GM06990 (cell line): ENCODE measurements at regions not wholly inside any gene's neighbourhood (a gene's known extent, or its start where the extent isn't known, plus 50 kb on each side); places are given as distances from the start of the nearest gene placed in this dataset.

ENCODE experiments used
- DNase-seq: peaks from one replicate; pipeline ENCODE4 v3.0.0-alpha.2; 2011; ENCODE audit not compliant: insufficient read length; ENCODE audit errors: extremely low read depth
- H3K27me3 ChIP-seq: replicated peaks from 2 replicates; pipeline ENCODE4 v1.6.0; 2011; ENCODE audit warnings: low read length; ENCODE audit not compliant: control insufficient read depth, insufficient read depth
- H3K36me3 ChIP-seq: 2 replicates; pipeline ENCODE4 v1.5.1; 2011; ENCODE audit warnings: low read length; ENCODE audit not compliant: control insufficient read depth, insufficient read depth
- H3K4me3 ChIP-seq: replicated peaks from 2 replicates; pipeline ENCODE4 v1.5.1; 2011; ENCODE audit warnings: low read depth, mild to moderate bottlenecking, control low read depth, low read length
- CTCF ChIP-seq: IDR thresholded peaks from 2 replicates; pipeline ENCODE4 v1.5.1; 2011; ENCODE audit warnings: low read length, control low read depth, mild to moderate bottlenecking, inconsistent platforms; ENCODE audit not compliant: insufficient read depth, poor library complexity, severe bottlenecking

- no peak for DNase-seq
- Histone ChIP-seq H3K4me3 (no peak overlapping the region), H3K36me3 (no peaks in the 10 kb centered on the region), H3K27me3 (no peaks in the 10 kb centered on the region)
- TF ChIP-seq CTCF: no peak
Observed at GRCh38 chr2:196384729-196385128, 213.4 kb upstream of the STK17B start.

GRCh38 chr2:196389670-196390069 is 218.3 kb upstream of the STK17B start:
- no peak for TF ChIP-seq CTCF
- H3K27me3 ChIP-seq: no peaks in the 10 kb centered on the region
- no peak for DNase-seq
- H3K36me3 ChIP-seq: no peaks in the 10 kb centered on the region
- H3K4me3 ChIP-seq: no peak overlapping the region

GRCh38 chr2:196390243-196391148 is 219.1 kb upstream of the STK17B start:
- Histone ChIP-seq H3K27me3 (no peaks in the 10 kb centered on the region), H3K36me3 (no peaks in the 10 kb centered on the region), H3K4me3 (peak overlapping the region; percentile 4)
- no peak for TF ChIP-seq CTCF
- DNase-seq: no peak

- Histone ChIP-seq H3K27me3 (no peaks in the 10 kb centered on the region), H3K36me3 (no peaks in the 10 kb centered on the region), H3K4me3 (no peak overlapping the region)
- DNase-seq: no peak
- TF ChIP-seq CTCF: no peak
Observed at GRCh38 chr2:196391149-196391479, 219.7 kb upstream of the STK17B start.

GRCh38 chr2:196399096-196399495 is 227.7 kb upstream of the STK17B start:
- Histone ChIP-seq H3K27me3 (no peaks in the 10 kb centered on the region), H3K4me3 (no peak overlapping the region), H3K36me3 (no peaks in the 10 kb centered on the region; the same call in 1 of the 2 replicates)
- no peak for TF ChIP-seq CTCF
- no peak for DNase-seq
